SU-DHL-6 (cell line): ENCODE measurements at regions not wholly inside any gene's neighbourhood (a gene's known extent, or its start where the extent isn't known, plus 50 kb on each side); places are given as distances from the start of the nearest gene placed in this dataset.

ENCODE experiments used
- H2AFZ ChIP-seq: fragments of 200-600 bp; sonication (generic); 2 replicates; pipeline ENCODE4 v1.6.1; 2014; ENCODE audit warnings: low read depth, mild to moderate bottlenecking, moderate library complexity, mixed read lengths, antibody characterized with exemption, low read length; ENCODE audit not compliant: severe bottlenecking
- H3F3A ChIP-seq: fragments of 200-600 bp; shearing (Covaris generic); 2 replicates; pipeline ENCODE4 v1.6.0; 2016; ENCODE audit warnings: antibody characterized with exemption, mild to moderate bottlenecking; ENCODE audit not compliant: insufficient read depth
- H3K27ac ChIP-seq: fragments of 200-600 bp; sonication (generic); 2 replicates; pipeline ENCODE4 v1.5.1; 2016; ENCODE audit warnings: low read depth, mild to moderate bottlenecking, low read length, moderate library complexity, mixed read lengths
- H3K27me3 ChIP-seq: fragments of 200-600 bp; sonication (generic), shearing (Covaris generic); 2 replicates; pipeline ENCODE4 v1.6.0; 2014; ENCODE audit warnings: mild to moderate bottlenecking, low read length
- H3K36me3 ChIP-seq: fragments of 200-600 bp; sonication (generic); 2 replicates; pipeline ENCODE4 v1.6.1; 2014; ENCODE audit warnings: mild to moderate bottlenecking, low read length, mixed read lengths
- H3K4me2 ChIP-seq: fragments of 300-600, 200-600 bp; shearing (Covaris generic), sonication (generic); 2 replicates; pipeline ENCODE4 v1.6.0; 2014; ENCODE audit warnings: low read length, low read depth, mild to moderate bottlenecking; ENCODE audit not compliant: poor library complexity, severe bottlenecking
- H3K4me3 ChIP-seq: fragments of 200-600 bp; sonication (generic); 2 replicates; pipeline ENCODE4 v1.5.1; 2014; ENCODE audit warnings: antibody characterized with exemption, low read length, mild to moderate bottlenecking, mixed read lengths; ENCODE audit not compliant: insufficient read depth, poor library complexity, severe bottlenecking
- H3K79me2 ChIP-seq: fragments of 200-600 bp; sonication (generic); 2 replicates; pipeline ENCODE4 v1.6.1; 2014; ENCODE audit warnings: mild to moderate bottlenecking, low read length, moderate library complexity; ENCODE audit not compliant: insufficient read depth
- H3K9ac ChIP-seq: fragments of 200-600 bp; sonication (generic); 2 replicates; pipeline ENCODE4 v1.7.0; 2014; ENCODE audit warnings: mild to moderate bottlenecking, low read length
- H3K9me2 ChIP-seq: fragments of 200-600 bp; sonication (generic); replicated peaks from 2 replicates; pipeline ENCODE4 v1.6.1; 2014; ENCODE audit warnings: low read length; ENCODE audit not compliant: insufficient read depth
- H3K9me3 ChIP-seq: fragments of 200-600 bp; sonication (generic); 2 replicates; pipeline ENCODE4 v1.6.1; 2014; ENCODE audit warnings: low read length, mixed read lengths; ENCODE audit not compliant: insufficient read depth
- H4K20me1 ChIP-seq: fragments of 200-600 bp; sonication (generic); 2 replicates; pipeline ENCODE4 v1.6.1; 2014; ENCODE audit warnings: low read depth, mild to moderate bottlenecking, antibody characterized with exemption, low read length, moderate library complexity, mixed read lengths
- EZH2phosphoT487 ChIP-seq: fragments of 200-600 bp; sonication (generic), shearing (Covaris generic); conservative IDR thresholded peaks from 2 replicates; pipeline ENCODE4 v1.6.1; 2018; ENCODE audit warnings: mild to moderate bottlenecking, antibody characterized with exemption, low read length, moderate library complexity, mixed read lengths
- TF ChIP-seq, protein P1 (sequence below): fragments of 200-600 bp; sonication (generic); IDR thresholded peaks from one replicate; pipeline ENCODE4 v1.5.1; 2017; ENCODE audit warnings: antibody characterized with exemption, mild to moderate bottlenecking, low read length, moderate library complexity; ENCODE audit not compliant: insufficient read depth, poor library complexity, severe bottlenecking

DNA sequence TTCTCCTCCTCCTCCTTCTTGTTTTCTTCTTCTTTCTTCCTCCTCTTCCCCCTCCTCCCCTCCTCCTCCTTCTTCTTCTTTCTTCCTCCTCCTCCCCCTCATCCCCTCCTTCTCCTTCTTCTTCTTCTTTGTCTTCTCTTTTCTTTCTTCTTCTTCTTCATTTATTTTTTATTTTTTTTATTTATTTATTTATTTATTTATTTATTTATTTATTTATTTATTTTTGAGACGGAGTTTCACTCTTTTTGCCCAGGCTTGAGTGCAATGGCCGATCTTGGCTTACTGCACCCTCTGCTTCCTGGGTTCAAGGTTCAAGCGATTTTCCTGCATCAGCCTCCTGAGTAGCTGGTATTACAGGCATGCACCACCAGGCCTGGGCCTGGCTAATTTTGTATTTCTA lies 1332.5 kb upstream of the CDH9 start:
- TF ChIP-seq EZH2phosphoT487, result no peak
- TF ChIP-seq, protein P1, sequence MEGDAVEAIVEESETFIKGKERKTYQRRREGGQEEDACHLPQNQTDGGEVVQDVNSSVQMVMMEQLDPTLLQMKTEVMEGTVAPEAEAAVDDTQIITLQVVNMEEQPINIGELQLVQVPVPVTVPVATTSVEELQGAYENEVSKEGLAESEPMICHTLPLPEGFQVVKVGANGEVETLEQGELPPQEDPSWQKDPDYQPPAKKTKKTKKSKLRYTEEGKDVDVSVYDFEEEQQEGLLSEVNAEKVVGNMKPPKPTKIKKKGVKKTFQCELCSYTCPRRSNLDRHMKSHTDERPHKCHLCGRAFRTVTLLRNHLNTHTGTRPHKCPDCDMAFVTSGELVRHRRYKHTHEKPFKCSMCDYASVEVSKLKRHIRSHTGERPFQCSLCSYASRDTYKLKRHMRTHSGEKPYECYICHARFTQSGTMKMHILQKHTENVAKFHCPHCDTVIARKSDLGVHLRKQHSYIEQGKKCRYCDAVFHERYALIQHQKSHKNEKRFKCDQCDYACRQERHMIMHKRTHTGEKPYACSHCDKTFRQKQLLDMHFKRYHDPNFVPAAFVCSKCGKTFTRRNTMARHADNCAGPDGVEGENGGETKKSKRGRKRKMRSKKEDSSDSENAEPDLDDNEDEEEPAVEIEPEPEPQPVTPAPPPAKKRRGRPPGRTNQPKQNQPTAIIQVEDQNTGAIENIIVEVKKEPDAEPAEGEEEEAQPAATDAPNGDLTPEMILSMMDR, result no peak
- no peaks in the 10 kb centered on the region for H4K20me1 ChIP-seq
- no peak overlapping the region for H3K9ac ChIP-seq
- H3K4me2 ChIP-seq, result no peak overlapping the region
- no peaks in the 10 kb centered on the region for H3F3A ChIP-seq
- no peak overlapping the region for H3K4me3 ChIP-seq
- H3K27me3 ChIP-seq, result no peaks in the 10 kb centered on the region
- H3K9me2 ChIP-seq, result no peaks in the 10 kb centered on the region
- no peak overlapping the region for H3K27ac ChIP-seq
- H3K36me3 ChIP-seq, result no peaks in the 10 kb centered on the region
- no peaks in the 10 kb centered on the region for H3K9me3 ChIP-seq
- no peaks in the 10 kb centered on the region for H3K79me2 ChIP-seq
- no peak overlapping the region for H2AFZ ChIP-seq

DNA sequence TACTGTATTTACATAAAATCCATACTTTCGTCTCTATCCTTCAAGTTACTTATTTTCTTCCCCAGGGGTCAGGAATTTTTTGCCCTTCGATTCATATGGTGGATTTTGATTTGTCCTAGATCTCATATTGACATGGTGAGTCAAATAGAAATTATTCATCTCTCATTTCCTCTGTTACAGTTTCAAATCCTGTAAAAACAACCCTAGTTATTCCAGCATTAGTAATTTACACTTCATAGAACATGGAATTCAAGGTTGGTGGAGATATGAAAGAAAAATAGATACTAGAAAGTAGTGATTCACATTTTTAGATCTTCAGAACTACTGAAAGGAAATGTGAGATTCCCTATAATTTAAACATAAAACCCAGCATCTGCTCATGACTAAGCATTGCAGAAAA lies 1331.0 kb upstream of the CDH9 start:
- Histone ChIP-seq H2AFZ (no peak overlapping the region), H3K9me2 (no peaks in the 10 kb centered on the region), H3K36me3 (no peaks in the 10 kb centered on the region), H3F3A (no peaks in the 10 kb centered on the region), H3K4me3 (no peak overlapping the region), H4K20me1 (no peaks in the 10 kb centered on the region), H3K9ac (no peak overlapping the region), H3K27me3 (no peaks in the 10 kb centered on the region), H3K79me2 (no peaks in the 10 kb centered on the region), H3K9me3 (no peaks in the 10 kb centered on the region), H3K4me2 (no peak overlapping the region), H3K27ac (no peak overlapping the region)
- TF ChIP-seq, protein P1, result no peak
- no peak for TF ChIP-seq EZH2phosphoT487

DNA sequence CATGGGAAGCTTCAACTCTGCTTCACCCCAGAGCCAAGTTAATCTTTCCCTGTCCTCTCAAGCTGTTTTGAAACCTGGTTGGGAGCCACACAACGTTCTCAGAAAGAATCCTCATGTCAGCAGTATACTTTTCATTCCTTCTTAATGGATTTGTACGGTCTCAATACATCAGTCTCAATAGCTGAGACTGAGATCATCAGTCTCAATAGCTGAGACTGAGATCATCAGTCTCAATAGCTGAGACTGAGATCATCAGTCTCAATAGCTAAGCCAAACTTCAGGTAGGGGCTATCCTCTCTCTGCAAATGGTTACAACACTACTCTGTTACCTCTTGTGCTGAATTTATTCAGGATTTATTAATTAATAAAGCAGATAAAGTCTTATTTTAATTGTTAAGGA lies 1317.4 kb upstream of the CDH9 start:
- no peak overlapping the region for H3K4me3 ChIP-seq
- H3K27me3 ChIP-seq, result no peaks in the 10 kb centered on the region
- peaks cover 7% of the 10 kb centered on the region; the same call in 1 of the 2 replicates for H3K9me3 ChIP-seq
- no peaks in the 10 kb centered on the region for H3K9me2 ChIP-seq
- no peak overlapping the region for H3K4me2 ChIP-seq
- no peaks in the 10 kb centered on the region for H3K79me2 ChIP-seq
- H2AFZ ChIP-seq, result no peak overlapping the region
- no peaks in the 10 kb centered on the region for H3F3A ChIP-seq
- no peaks in the 10 kb centered on the region for H3K36me3 ChIP-seq
- H3K9ac ChIP-seq, result no peak overlapping the region
- no peak overlapping the region for H3K27ac ChIP-seq
- TF ChIP-seq EZH2phosphoT487, result no peak
- TF ChIP-seq, protein P1, result no peak
- no peaks in the 10 kb centered on the region for H4K20me1 ChIP-seq

DNA sequence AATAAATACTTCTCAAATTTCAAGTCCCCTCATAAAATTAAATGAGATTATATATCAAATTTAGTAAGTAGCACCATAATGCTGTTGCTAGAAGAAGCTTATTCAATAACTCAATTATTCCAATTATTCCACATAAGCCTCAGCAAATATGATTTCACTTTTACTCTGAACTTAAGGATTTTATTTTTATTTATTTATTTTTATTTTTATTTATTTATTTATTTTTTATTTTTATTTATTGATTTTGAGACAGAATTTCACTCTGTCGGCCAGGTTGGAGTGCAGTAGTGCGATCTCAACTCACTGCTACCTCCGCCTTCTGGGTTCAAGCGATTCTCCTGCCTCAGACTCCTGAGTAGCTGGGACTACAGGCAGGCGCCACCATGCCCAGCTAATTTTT lies 1308.3 kb upstream of the CDH9 start:
- Histone ChIP-seq H3K27me3 (no peaks in the 10 kb centered on the region), H3K9me2 (no peaks in the 10 kb centered on the region), H3K27ac (no peak overlapping the region), H3K4me3 (no peak overlapping the region), H3K9ac (no peak overlapping the region), H4K20me1 (no peaks in the 10 kb centered on the region), H3K79me2 (no peaks in the 10 kb centered on the region), H3K9me3 (peaks cover 6% of the 10 kb centered on the region; the same call in 1 of the 2 replicates), H3K4me2 (no peak overlapping the region), H2AFZ (no peak overlapping the region), H3F3A (no peaks in the 10 kb centered on the region), H3K36me3 (no peaks in the 10 kb centered on the region)
- TF ChIP-seq EZH2phosphoT487, result no peak
- TF ChIP-seq, protein P1, result no peak
